ENCODE measurements at regions not wholly inside any gene's neighbourhood (a gene's known extent, or its start where the extent isn't known, plus 50 kb on each side); places are given as distances from the start of the nearest gene placed in this dataset.

DNA sequence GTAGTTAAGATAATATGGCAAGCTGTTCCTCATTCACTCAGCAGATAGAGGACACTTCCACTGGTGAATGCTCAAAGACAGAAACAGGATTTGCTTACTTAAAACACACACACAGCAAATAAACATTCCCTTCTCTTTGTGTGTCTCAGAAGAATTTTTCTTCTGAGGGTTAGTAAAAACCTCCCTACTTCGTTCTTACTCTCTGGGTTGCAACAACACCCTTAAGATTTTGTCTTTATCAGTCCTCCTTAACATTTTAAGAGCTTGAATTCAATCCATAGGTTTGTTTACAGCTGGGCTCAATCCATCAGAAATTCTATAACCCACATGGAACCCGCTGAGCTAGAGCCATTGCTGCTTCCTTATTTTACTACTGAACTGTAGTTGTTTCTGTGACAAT is 237.4 kb upstream of the PIK3R1 start:
- Histone ChIP-seq H3K4me1 (ENCODE audit: control insufficient read depth, insufficient read depth, low read length, poor library complexity, severe bottlenecking) (no peaks in the 10 kb centered on the region), H3K4me3 (ENCODE audit: insufficient read depth, low read depth, low read length, poor library complexity, severe bottlenecking) (no peak overlapping the region), H3K27me3 (replicated peaks; ENCODE audit: control insufficient read depth, insufficient read depth, low read length, poor library complexity, severe bottlenecking) (no peaks in the 10 kb centered on the region), H3K9me3 (ENCODE audit: control insufficient read depth, low read length) (no peaks in the 10 kb centered on the region), H3K36me3 (ENCODE audit: control insufficient read depth, insufficient read depth, low read length) (no peaks in the 10 kb centered on the region), H3K27ac (ENCODE audit: insufficient read depth, low read length, poor library complexity, severe bottlenecking) (no peak overlapping the region)
- DNase-seq = no peak

DNA sequence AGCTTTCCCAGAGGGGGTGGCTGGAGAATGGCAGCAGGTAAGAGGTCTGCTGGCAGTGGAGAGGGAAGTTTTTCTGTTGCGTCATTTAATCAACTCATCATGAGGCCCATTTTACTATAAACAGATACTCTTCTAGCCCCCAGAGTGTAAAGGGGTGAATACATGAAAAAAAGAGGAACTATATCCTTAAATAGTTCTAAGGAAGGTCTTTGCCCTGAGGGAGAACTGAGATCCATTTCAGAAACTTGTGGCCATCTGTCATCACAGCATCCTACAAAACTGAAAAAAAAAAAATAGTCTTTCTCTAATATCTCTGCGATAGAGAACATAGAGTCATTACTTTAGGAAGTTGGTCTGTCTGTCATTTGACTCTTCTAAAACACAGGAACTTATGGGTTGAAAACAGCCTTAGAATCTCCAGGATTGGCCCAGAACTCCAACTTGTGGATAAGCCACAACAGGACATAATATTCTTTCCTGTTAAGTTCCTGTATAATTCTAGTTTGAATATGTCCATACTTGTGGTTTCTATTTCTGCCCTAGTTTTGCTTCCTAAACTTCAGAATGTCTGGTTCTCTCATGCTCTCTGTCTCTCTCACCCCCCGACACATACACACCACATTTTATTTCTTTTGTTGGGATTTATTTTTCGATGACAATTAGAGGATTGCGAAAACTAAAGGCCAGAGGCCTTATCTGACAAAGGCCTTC is 238.5 kb upstream of the PIK3R1 start:
- Histone ChIP-seq H3K9me3 (ENCODE audit: control insufficient read depth, low read length) (no peaks in the 10 kb centered on the region), H3K36me3 (ENCODE audit: control insufficient read depth, insufficient read depth, low read length) (no peaks in the 10 kb centered on the region), H3K27me3 (replicated peaks; ENCODE audit: control insufficient read depth, insufficient read depth, low read length, poor library complexity, severe bottlenecking) (no peaks in the 10 kb centered on the region), H3K4me3 (ENCODE audit: insufficient read depth, low read depth, low read length, poor library complexity, severe bottlenecking) (no peak overlapping the region), H3K27ac (ENCODE audit: insufficient read depth, low read length, poor library complexity, severe bottlenecking) (no peak overlapping the region), H3K4me1 (ENCODE audit: control insufficient read depth, insufficient read depth, low read length, poor library complexity, severe bottlenecking) (no peaks in the 10 kb centered on the region)
- no peak for DNase-seq

DNA sequence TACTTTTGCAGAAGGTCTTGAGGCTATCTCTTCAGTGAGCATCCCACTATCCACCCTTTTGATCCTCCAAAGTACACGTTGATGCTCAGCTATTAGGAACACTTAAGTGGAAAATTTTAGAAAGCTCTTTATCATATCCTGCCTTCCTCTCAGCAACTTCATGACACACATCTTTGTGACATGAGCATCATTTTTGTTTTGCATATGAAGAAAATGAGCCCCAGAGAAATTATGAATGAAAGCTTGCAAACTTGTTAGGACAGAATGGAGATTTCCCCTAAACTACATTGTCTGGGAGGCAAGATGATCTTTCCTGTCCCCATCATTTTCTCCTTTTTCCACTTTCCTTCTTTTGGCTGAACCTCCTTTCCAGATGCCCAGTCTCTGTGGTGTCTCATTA is 239.4 kb upstream of the PIK3R1 start:
- Histone ChIP-seq H3K9me3 (ENCODE audit: control insufficient read depth, low read length) (no peaks in the 10 kb centered on the region), H3K4me3 (ENCODE audit: insufficient read depth, low read depth, low read length, poor library complexity, severe bottlenecking) (no peak overlapping the region), H3K36me3 (ENCODE audit: control insufficient read depth, insufficient read depth, low read length) (no peaks in the 10 kb centered on the region), H3K4me1 (ENCODE audit: control insufficient read depth, insufficient read depth, low read length, poor library complexity, severe bottlenecking) (no peaks in the 10 kb centered on the region), H3K27ac (ENCODE audit: insufficient read depth, low read length, poor library complexity, severe bottlenecking) (no peak overlapping the region), H3K27me3 (replicated peaks; ENCODE audit: control insufficient read depth, insufficient read depth, low read length, poor library complexity, severe bottlenecking) (no peaks in the 10 kb centered on the region)
- no peak for DNase-seq

DNA sequence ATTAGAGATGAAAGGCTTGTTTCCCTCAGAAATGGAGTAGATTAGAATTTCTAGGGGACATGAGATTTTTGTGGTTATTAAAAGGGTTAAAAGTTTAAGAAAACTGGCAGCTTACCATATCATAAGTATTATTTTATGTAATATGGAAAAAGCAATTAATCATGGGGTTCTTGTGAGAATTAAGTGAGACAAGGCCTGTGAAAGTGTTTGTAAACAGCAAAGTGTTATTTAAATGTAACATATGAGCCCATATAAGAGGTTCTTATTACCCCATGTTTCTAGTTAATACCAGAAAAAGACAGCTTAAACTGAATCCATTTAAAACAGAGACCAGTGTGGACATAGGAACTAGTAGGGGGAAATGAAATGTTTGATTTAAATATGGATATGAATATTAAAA is 241.1 kb upstream of the PIK3R1 start:
- no peak overlapping the region for H3K4me3 ChIP-seq (ENCODE audit: insufficient read depth, low read depth, low read length, poor library complexity, severe bottlenecking)
- H3K27me3 ChIP-seq (replicated peaks; ENCODE audit: control insufficient read depth, insufficient read depth, low read length, poor library complexity, severe bottlenecking) = no peaks in the 10 kb centered on the region
- no peaks in the 10 kb centered on the region for H3K4me1 ChIP-seq (ENCODE audit: control insufficient read depth, insufficient read depth, low read length, poor library complexity, severe bottlenecking)
- no peak for DNase-seq
- H3K27ac ChIP-seq (ENCODE audit: insufficient read depth, low read length, poor library complexity, severe bottlenecking) = no peak overlapping the region
- no peaks in the 10 kb centered on the region for H3K9me3 ChIP-seq (ENCODE audit: control insufficient read depth, low read length)
- H3K36me3 ChIP-seq (ENCODE audit: control insufficient read depth, insufficient read depth, low read length) = no peaks in the 10 kb centered on the region

DNA sequence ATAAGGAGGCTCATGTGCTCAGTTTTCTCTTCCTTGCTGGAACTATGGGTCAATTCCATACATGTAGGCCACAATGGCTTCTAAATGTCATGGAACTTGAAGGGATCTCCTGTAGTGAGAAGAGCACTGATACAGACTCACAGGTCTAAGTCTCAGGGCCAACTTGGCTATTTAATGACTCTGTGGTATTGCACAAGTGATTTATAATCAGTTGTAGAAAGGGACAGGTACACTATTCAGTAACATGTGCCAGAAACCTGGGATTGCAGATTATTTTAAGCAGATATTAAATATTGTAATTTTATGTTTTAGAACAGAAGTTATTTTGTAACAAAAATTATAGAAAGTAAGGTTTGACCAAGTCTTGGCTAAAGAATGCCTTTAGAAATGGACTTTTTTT is 241.5 kb upstream of the PIK3R1 start:
- no peaks in the 10 kb centered on the region for H3K36me3 ChIP-seq (ENCODE audit: control insufficient read depth, insufficient read depth, low read length)
- H3K4me1 ChIP-seq (ENCODE audit: control insufficient read depth, insufficient read depth, low read length, poor library complexity, severe bottlenecking) = no peaks in the 10 kb centered on the region
- no peaks in the 10 kb centered on the region for H3K9me3 ChIP-seq (ENCODE audit: control insufficient read depth, low read length)
- no peak overlapping the region for H3K4me3 ChIP-seq (ENCODE audit: insufficient read depth, low read depth, low read length, poor library complexity, severe bottlenecking)
- no peak overlapping the region for H3K27ac ChIP-seq (ENCODE audit: insufficient read depth, low read length, poor library complexity, severe bottlenecking)
- DNase-seq = no peak
- no peaks in the 10 kb centered on the region for H3K27me3 ChIP-seq (replicated peaks; ENCODE audit: control insufficient read depth, insufficient read depth, low read length, poor library complexity, severe bottlenecking)

DNA sequence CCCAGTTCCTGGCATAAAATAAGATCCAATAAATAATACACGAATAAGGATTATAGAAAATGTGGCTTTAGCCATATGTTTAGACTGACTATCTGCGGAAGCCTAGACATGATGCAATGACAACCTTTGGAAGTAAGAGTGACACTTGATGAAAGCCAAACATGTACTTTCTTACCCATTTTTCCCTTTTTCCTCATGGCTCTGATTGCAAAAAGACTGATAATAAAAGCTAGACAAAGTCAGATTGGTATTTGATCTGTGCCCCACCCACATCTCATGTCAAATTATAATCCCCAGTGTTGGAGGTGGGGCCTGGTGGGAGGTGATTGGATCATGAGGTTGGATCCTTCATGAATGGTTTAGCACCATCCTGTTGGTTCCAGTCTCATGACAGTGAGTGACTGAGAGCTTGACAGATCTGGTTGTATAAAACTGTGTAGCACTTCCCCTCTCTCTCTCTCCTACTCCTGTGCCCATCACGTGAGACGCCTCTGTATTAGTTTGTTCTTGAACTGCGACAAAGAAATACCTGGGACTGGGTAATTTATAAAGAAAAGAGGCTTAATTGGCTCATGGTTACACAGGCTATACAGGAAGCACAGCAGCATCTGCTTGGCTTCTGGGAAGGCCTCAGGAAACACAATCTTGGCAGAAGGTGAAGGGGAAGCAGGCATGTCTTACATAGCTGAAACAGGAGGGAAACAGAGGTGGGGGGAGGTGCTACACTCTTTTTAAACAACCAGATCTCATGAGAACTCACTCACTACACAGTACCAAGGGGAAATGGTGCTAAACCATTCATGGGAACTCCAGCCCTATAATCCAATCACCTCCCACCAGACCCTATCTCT is 243.4 kb upstream of the PIK3R1 start:
- H3K4me3 ChIP-seq (ENCODE audit: insufficient read depth, low read depth, low read length, poor library complexity, severe bottlenecking) = no peak overlapping the region
- H3K36me3 ChIP-seq (ENCODE audit: control insufficient read depth, insufficient read depth, low read length) = no peaks in the 10 kb centered on the region
- no peaks in the 10 kb centered on the region for H3K4me1 ChIP-seq (ENCODE audit: control insufficient read depth, insufficient read depth, low read length, poor library complexity, severe bottlenecking)
- H3K27me3 ChIP-seq (replicated peaks; ENCODE audit: control insufficient read depth, insufficient read depth, low read length, poor library complexity, severe bottlenecking) = no peaks in the 10 kb centered on the region
- no peak overlapping the region for H3K27ac ChIP-seq (ENCODE audit: insufficient read depth, low read length, poor library complexity, severe bottlenecking)
- H3K9me3 ChIP-seq (ENCODE audit: control insufficient read depth, low read length) = no peaks in the 10 kb centered on the region
- no peak for DNase-seq

DNA sequence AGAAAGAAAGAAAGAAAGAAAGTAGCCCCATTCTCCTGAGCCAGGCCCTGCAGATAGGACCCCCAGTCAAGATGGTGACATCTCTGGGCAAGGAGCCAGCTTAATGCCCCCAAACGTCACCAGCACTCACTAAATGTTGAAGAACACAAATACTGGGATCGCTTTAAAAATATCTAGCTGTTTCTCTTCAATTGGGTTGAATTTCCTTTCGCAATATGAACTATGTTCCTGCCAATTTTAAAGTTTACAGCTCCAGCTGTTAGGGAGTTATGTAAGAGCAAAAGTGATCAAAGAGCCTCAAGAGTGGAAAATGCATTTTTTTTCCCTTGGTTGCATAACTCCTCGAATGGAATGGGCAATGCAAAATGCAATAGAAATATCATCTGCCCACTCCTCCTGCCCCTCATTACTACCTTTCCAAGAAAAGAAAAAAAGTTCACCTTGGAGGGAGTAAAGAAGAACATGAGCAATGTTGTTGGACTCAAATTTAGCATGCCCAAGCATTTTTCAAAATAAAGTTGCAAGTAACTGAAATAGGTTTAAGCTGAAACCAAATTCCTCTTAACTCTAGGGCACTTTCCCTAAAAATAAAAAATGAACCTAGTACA is 244.2 kb upstream of the PIK3R1 start:
- no peaks in the 10 kb centered on the region for H3K36me3 ChIP-seq (ENCODE audit: control insufficient read depth, insufficient read depth, low read length)
- no peaks in the 10 kb centered on the region for H3K27me3 ChIP-seq (replicated peaks; ENCODE audit: control insufficient read depth, insufficient read depth, low read length, poor library complexity, severe bottlenecking)
- H3K27ac ChIP-seq (ENCODE audit: insufficient read depth, low read length, poor library complexity, severe bottlenecking) = no peak overlapping the region
- no peak overlapping the region for H3K4me3 ChIP-seq (ENCODE audit: insufficient read depth, low read depth, low read length, poor library complexity, severe bottlenecking)
- no peaks in the 10 kb centered on the region for H3K9me3 ChIP-seq (ENCODE audit: control insufficient read depth, low read length)
- no peak for DNase-seq
- H3K4me1 ChIP-seq (ENCODE audit: control insufficient read depth, insufficient read depth, low read length, poor library complexity, severe bottlenecking) = no peaks in the 10 kb centered on the region

DNA sequence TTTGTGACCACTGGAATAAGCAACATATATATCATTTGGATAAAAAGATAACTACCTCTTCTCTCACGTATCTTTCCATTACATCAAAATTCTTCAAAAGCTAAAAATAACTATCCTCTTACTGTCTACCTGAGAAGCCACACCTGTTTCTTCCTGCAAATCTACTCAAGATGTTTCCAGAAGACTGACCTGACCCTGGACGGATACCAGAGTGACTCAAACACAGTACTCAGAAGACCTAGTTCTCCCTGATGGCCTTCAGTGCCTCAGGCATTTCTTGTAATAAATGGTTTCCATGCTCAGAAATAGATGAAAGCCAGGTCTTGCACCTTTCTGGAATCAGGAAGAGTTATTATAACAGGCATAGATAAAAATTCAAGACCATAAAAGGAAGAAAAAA is 245.9 kb upstream of the PIK3R1 start:
- no peaks in the 10 kb centered on the region for H3K36me3 ChIP-seq (ENCODE audit: control insufficient read depth, insufficient read depth, low read length)

DNA sequence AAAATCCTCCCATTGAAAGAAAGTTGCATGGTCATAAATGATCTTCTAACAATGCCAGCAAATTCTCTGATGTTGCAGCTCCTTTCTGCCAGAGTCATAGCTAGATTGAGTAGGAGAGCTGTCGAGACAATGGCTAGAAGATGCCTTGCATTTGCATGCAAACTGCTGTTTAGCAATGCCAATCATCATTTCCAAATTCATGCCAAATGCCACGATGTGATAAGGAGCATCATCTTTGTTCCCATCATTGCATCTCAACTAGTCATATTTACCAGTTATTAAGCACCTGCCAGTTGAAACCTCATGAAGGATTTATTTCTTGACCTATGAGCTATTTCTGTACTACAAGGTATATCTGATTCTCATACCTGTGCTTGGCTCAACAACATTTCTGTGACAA is 246.4 kb upstream of the PIK3R1 start:
- H3K4me3 ChIP-seq (ENCODE audit: insufficient read depth, low read depth, low read length, poor library complexity, severe bottlenecking) = no peak overlapping the region
- no peaks in the 10 kb centered on the region for H3K27me3 ChIP-seq (replicated peaks; ENCODE audit: control insufficient read depth, insufficient read depth, low read length, poor library complexity, severe bottlenecking)
- no peaks in the 10 kb centered on the region for H3K9me3 ChIP-seq (ENCODE audit: control insufficient read depth, low read length)
- no peak overlapping the region for H3K27ac ChIP-seq (ENCODE audit: insufficient read depth, low read length, poor library complexity, severe bottlenecking)
- H3K4me1 ChIP-seq (ENCODE audit: control insufficient read depth, insufficient read depth, low read length, poor library complexity, severe bottlenecking) = no peaks in the 10 kb centered on the region
- H3K36me3 ChIP-seq (ENCODE audit: control insufficient read depth, insufficient read depth, low read length) = no peaks in the 10 kb centered on the region
- DNase-seq = no peak

More for the DNA sequence above, 245.9 kb upstream of the PIK3R1 start:
- H3K27me3 ChIP-seq (replicated peaks; ENCODE audit: control insufficient read depth, insufficient read depth, low read length, poor library complexity, severe bottlenecking) = no peaks in the 10 kb centered on the region
- H3K9me3 ChIP-seq (ENCODE audit: control insufficient read depth, low read length) = no peaks in the 10 kb centered on the region
- no peak overlapping the region for H3K4me3 ChIP-seq (ENCODE audit: insufficient read depth, low read depth, low read length, poor library complexity, severe bottlenecking)
- no peak overlapping the region for H3K27ac ChIP-seq (ENCODE audit: insufficient read depth, low read length, poor library complexity, severe bottlenecking)
- no peak for DNase-seq
- no peaks in the 10 kb centered on the region for H3K4me1 ChIP-seq (ENCODE audit: control insufficient read depth, insufficient read depth, low read length, poor library complexity, severe bottlenecking)

DNA sequence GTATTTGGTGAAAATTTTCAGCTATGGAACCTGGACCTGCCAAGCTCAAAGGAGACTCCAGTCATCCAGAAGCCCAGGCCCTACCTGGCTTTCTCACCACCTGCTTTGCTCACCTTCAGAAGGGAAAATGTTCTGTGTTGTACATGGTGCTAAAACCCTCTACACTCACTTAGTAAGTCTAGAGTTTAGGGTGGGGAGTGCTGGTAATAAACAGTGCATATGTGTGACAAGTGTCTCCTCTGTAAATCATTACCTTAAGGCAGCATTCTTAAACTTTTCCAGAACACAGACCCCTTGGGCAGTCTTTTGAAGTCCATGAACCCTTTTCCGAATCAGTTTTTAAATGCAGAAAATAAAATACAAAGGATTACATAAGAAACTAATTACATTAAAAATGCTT is 248.8 kb upstream of the PIK3R1 start:
- Histone ChIP-seq H3K4me3 (ENCODE audit: insufficient read depth, low read depth, low read length, poor library complexity, severe bottlenecking) (no peak overlapping the region), H3K4me1 (ENCODE audit: control insufficient read depth, insufficient read depth, low read length, poor library complexity, severe bottlenecking) (no peaks in the 10 kb centered on the region), H3K36me3 (ENCODE audit: control insufficient read depth, insufficient read depth, low read length) (no peaks in the 10 kb centered on the region), H3K27me3 (replicated peaks; ENCODE audit: control insufficient read depth, insufficient read depth, low read length, poor library complexity, severe bottlenecking) (no peaks in the 10 kb centered on the region), H3K27ac (ENCODE audit: insufficient read depth, low read length, poor library complexity, severe bottlenecking) (no peak overlapping the region), H3K9me3 (ENCODE audit: control insufficient read depth, low read length) (no peaks in the 10 kb centered on the region)
- no peak for DNase-seq

Measured in effector memory CD4-positive, alpha-beta T cell (primary cell).